HCT116 (cell line): ENCODE measurements at regions not wholly inside any gene's neighbourhood (a gene's known extent, or its start where the extent isn't known, plus 50 kb on each side); places are given as distances from the start of the nearest gene placed in this dataset.

Experiments used
- CEBPB ChIP-seq: IDR thresholded peaks from 2 replicates; pipeline ENCODE4 v1.6.1; 2012; ENCODE audit warnings: low read depth
- ELF1 ChIP-seq: IDR thresholded peaks from 2 replicates; pipeline ENCODE4 v1.6.1; 2012; ENCODE audit warnings: low read depth, borderline replicate concordance
- EZH2 ChIP-seq: fragments of 200-600 bp; sonication (generic); IDR thresholded peaks from 2 replicates; pipeline ENCODE4 v1.6.1; 2017; ENCODE audit warnings: antibody characterized with exemption, mixed run types
- EZH2phosphoT487 ChIP-seq: fragments of 200-600 bp; IDR thresholded peaks from 2 replicates; pipeline ENCODE4 v1.6.1; 2018; ENCODE audit warnings: antibody characterized with exemption, borderline replicate concordance
- JUND ChIP-seq: IDR thresholded peaks from 2 replicates; pipeline ENCODE4 v1.6.1; 2012
- POLR2A ChIP-seq: IDR thresholded peaks from 2 replicates; pipeline ENCODE4 v1.7.0; 2011; ENCODE audit warnings: borderline replicate concordance; ENCODE audit not compliant: insufficient read depth, insufficient read length; ENCODE audit errors: extremely low read depth
- POLR2AphosphoS5 ChIP-seq: IDR thresholded peaks from 2 replicates; pipeline ENCODE4 v1.6.1; 2011; ENCODE audit warnings: mild to moderate bottlenecking, low read depth, low read length, moderate library complexity
- RAD21 ChIP-seq: IDR thresholded peaks from 2 replicates; pipeline ENCODE4 v1.6.1; 2012; ENCODE audit warnings: low read depth, mild to moderate bottlenecking
- TCF7L2 ChIP-seq: IDR thresholded peaks from 2 replicates; pipeline ENCODE4 v1.7.0; 2011; ENCODE audit warnings: borderline replicate concordance, inconsistent platforms; ENCODE audit not compliant: insufficient read depth, insufficient read length; ENCODE audit errors: extremely low read depth
- ZNF274 ChIP-seq: fragments of 200-500 bp; sonication (Bioruptor generic); IDR thresholded peaks from 2 replicates; pipeline ENCODE4 v1.6.1; 2014; ENCODE audit warnings: mild to moderate bottlenecking, low read depth, low read length, inconsistent platforms
- TF ChIP-seq, protein P1 (sequence below), 3 experiments: fragments of 200-600 bp in 1 of 3; sonication (generic) in 1 of 3; IDR thresholded peaks in 2 of 3; conservative IDR thresholded peaks in 1 of 3; 2 replicates each; pipeline ENCODE4 v1.5.1; 2012 to 2017; ENCODE audit warnings: low read depth in 2 of 3, low read length in 2 of 3, antibody characterized with exemption in 1 of 3, borderline replicate concordance in 1 of 3, control low read depth in 1 of 3, mild to moderate bottlenecking in 1 of 3, mixed read lengths in 1 of 3, mixed run types in 1 of 3, moderate library complexity in 1 of 3; ENCODE audit not compliant: insufficient read depth in 1 of 3
- TF ChIP-seq, protein P2 (sequence below): IDR thresholded peaks from 2 replicates; pipeline ENCODE4 v1.6.1; 2012; ENCODE audit warnings: low read depth
- TF ChIP-seq, protein P3 (sequence below): IDR thresholded peaks from 2 replicates; pipeline ENCODE4 v1.6.1; 2012

DNA sequence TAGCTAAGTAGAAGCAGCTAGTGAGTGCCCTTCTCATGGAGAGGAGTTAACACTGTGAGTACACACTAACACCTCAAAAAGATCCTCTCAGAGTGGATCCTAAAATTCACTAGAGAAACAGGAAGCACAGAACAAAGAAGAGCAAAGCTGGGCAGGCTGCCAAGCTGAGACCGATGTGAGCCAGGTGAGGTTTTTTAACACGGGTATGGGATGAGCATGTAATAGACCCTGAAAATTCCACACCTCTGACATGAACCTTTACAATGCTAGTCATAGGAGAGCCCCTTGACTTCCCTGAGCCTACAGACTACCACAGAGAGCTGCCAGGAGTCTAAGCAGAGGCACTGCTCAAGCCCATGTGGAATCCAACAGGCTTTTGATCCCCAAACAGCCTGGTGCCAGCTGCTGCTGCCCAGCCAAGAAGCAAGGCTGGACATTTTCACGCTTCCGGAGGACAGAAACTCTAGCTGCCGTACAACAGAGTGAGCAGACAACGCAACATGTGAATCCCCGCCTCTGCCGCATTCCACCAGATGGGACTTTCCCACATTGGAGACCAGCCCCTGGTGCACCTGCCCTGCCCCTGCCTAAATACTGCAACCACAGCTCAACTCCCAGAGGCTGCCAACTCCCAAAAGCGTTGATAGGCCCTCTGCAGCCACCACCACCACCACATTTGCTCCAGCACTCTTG is 280.8 kb downstream of the CDH10 start:
- TF ChIP-seq, protein P1, sequence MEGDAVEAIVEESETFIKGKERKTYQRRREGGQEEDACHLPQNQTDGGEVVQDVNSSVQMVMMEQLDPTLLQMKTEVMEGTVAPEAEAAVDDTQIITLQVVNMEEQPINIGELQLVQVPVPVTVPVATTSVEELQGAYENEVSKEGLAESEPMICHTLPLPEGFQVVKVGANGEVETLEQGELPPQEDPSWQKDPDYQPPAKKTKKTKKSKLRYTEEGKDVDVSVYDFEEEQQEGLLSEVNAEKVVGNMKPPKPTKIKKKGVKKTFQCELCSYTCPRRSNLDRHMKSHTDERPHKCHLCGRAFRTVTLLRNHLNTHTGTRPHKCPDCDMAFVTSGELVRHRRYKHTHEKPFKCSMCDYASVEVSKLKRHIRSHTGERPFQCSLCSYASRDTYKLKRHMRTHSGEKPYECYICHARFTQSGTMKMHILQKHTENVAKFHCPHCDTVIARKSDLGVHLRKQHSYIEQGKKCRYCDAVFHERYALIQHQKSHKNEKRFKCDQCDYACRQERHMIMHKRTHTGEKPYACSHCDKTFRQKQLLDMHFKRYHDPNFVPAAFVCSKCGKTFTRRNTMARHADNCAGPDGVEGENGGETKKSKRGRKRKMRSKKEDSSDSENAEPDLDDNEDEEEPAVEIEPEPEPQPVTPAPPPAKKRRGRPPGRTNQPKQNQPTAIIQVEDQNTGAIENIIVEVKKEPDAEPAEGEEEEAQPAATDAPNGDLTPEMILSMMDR (IDR thresholded peaks at IDR 0.05 in 2 of 3, conservative IDR thresholded peaks at IDR 0.05 in 1 of 3; ENCODE audit: borderline replicate concordance in 1 of 3, insufficient read depth in 1 of 3, low read depth in 2 of 3, low read length in 2 of 3): no peak
- TF ChIP-seq ELF1 (no peak), TCF7L2 (no peak), JUND (no peak), CEBPB (no peak), POLR2AphosphoS5 (no peak), RAD21 (no peak), POLR2A (no peak), ZNF274 (no peak), EZH2 (no peak), EZH2phosphoT487 (no peak)
- TF ChIP-seq, protein P2, sequence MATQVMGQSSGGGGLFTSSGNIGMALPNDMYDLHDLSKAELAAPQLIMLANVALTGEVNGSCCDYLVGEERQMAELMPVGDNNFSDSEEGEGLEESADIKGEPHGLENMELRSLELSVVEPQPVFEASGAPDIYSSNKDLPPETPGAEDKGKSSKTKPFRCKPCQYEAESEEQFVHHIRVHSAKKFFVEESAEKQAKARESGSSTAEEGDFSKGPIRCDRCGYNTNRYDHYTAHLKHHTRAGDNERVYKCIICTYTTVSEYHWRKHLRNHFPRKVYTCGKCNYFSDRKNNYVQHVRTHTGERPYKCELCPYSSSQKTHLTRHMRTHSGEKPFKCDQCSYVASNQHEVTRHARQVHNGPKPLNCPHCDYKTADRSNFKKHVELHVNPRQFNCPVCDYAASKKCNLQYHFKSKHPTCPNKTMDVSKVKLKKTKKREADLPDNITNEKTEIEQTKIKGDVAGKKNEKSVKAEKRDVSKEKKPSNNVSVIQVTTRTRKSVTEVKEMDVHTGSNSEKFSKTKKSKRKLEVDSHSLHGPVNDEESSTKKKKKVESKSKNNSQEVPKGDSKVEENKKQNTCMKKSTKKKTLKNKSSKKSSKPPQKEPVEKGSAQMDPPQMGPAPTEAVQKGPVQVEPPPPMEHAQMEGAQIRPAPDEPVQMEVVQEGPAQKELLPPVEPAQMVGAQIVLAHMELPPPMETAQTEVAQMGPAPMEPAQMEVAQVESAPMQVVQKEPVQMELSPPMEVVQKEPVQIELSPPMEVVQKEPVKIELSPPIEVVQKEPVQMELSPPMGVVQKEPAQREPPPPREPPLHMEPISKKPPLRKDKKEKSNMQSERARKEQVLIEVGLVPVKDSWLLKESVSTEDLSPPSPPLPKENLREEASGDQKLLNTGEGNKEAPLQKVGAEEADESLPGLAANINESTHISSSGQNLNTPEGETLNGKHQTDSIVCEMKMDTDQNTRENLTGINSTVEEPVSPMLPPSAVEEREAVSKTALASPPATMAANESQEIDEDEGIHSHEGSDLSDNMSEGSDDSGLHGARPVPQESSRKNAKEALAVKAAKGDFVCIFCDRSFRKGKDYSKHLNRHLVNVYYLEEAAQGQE: no peak
- TF ChIP-seq, protein P3, sequence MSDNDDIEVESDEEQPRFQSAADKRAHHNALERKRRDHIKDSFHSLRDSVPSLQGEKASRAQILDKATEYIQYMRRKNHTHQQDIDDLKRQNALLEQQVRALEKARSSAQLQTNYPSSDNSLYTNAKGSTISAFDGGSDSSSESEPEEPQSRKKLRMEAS: no peak
